Peyer's patch (tissue), 4 donors: ENCODE measurements at regions not wholly inside any gene's neighbourhood (a gene's known extent, or its start where the extent isn't known, plus 50 kb on each side); places are given as distances from the start of the nearest gene placed in this dataset.

Source experiments
- CTCF ChIP-seq, 6 experiments: fragments of 450-650 bp in 4 of 6; fragments of 200-600 bp in 2 of 6; sonication (generic) in 1 of 6; IDR thresholded peaks; one replicate each; pipeline ENCODE4 v1.5.1; 2017 to 2019; ENCODE audit warnings: antibody characterized with exemption in 6 of 6, mild to moderate bottlenecking in 3 of 6, moderate library complexity in 1 of 6
- POLR2A ChIP-seq, 2 donors: fragments of 450-650 bp; IDR thresholded peaks; one replicate each; pipeline ENCODE4 v1.5.1; 2017; ENCODE audit warnings: antibody characterized with exemption in 2 of 2, mild to moderate bottlenecking in 2 of 2, moderate library complexity in 2 of 2

GRCh38 chr14:26765301-26765700, 167.5 kb upstream of the NOVA1 start:
- TF ChIP-seq CTCF (IDR thresholded peaks at IDR 0.05) (no peak), POLR2A (IDR thresholded peaks at IDR 0.05) (no peak)
